ENCODE measurements at regions not wholly inside any gene's neighbourhood (a gene's known extent, or its start where the extent isn't known, plus 50 kb on each side); places are given as distances from the start of the nearest gene placed in this dataset.

- TF ChIP-seq POLR2A (IDR thresholded peaks at IDR 0.05; ENCODE audit: low read depth, low read length): no peak
- no peak for TF ChIP-seq POLR2AphosphoS5 (IDR thresholded peaks at IDR 0.05; ENCODE audit: low read depth, low read length)
- no peak for TF ChIP-seq TAF1 (IDR thresholded peaks at IDR 0.05; ENCODE audit: borderline replicate concordance, low read depth, low read length)
Measured at GRCh38 chr13:84097148-84097547, 214.9 kb upstream of the SLITRK1 start.
